Activated CD4-positive, alpha-beta T cell treated with anti-CD3 and anti-CD28 coated beads, Interleukin-2, amount 50 U/mL, for 48 hours (primary cell): ENCODE measurements at regions not wholly inside any gene's neighbourhood (a gene's known extent, or its start where the extent isn't known, plus 50 kb on each side); places are given as distances from the start of the nearest gene placed in this dataset.
"Not testable (repeated sequence)": the region's sequence is repeated elsewhere in the genome, so short reads cannot be mapped to it uniquely, and the experiment has no call there.

ENCODE experiments used
- DNase-seq, 2 experiments: peaks; one replicate each; pipeline ENCODE4 v3.0.0-alpha.2; 2020

DNA sequence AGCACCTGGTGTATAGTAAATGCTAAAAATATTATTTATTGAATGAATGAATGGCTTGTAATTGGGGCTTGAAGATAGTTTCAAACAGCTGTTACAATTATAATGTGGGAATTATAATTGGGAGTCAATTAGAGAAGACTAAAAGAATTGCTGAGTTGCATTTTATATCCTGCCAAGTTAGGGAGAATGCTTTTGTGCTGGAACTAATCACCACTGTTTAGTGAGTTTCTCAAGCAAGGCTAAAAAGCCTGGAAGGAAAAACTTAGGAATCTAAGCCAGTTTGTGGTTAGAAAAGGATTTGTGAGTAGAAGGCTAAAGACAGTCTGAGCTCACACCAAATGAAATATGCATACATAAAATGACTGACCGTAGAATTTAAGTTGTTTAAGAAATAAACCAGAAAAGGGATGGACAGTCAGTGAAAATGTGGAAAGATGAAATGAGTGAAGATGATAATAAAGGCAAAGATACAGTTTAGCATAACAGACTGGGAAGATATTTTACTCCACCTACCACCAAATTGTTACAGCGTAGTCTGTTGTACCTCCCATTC is 647.7 kb upstream of the FSHR start:
- no peak for DNase-seq

DNA sequence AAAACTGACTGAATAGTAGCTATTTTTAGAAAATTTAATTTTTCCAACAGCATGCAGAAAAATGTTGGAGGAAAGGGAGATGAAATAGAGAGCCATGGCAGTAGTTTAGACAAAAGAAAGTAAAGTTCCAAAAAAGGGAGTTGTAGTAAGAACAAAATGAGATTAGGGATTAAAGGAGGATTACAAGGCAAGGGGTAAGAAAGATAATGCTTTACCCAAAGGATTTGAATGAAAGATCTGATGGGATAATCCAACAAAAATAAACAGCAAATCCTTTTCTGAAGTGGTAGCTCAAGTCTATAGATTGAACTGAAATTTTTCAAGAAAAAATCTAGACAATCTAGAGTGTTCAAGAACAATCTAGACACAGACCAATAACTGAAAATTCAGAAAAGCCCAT is 644.3 kb upstream of the FSHR start:
- no peak for DNase-seq

DNA sequence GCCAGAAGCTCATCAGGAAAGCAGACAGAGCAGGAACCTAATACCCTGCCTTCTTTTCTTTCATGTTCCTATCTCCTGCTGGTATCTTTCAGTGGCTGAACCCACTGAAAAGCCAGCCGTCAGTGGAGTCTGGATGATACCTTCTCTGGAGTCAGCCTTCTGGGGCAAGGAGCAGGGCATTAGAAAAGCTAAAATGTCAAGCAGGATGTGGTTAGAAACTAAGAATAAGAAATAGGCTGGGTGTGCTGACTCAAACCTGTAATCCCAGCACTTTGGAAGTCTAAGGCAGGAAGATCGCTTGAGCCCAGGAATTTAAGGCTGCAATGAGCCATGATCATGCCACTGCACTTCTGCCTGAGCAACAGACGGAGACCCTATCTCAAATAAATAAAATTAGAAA is 642.0 kb upstream of the FSHR start:
- no peak for DNase-seq

DNA sequence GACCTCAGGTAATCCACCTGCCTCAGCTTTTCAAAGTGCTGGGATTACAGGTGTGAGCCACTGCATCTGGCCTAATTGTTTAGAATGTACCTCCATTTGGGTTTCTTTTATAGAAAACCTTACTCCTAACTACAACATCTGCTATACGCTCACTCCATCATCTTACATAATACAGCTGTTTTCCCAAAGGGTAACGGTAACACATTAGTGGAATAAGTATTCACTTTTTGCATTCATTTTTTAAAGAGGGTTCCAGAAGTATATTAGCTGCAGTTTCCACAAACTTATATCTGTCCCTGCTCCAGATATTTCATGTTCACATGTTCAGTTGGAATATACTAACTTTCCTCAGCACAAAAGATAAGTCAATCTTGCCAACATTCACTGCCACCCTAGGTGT is 640.1 kb upstream of the FSHR start:
- DNase-seq: no peak

DNA sequence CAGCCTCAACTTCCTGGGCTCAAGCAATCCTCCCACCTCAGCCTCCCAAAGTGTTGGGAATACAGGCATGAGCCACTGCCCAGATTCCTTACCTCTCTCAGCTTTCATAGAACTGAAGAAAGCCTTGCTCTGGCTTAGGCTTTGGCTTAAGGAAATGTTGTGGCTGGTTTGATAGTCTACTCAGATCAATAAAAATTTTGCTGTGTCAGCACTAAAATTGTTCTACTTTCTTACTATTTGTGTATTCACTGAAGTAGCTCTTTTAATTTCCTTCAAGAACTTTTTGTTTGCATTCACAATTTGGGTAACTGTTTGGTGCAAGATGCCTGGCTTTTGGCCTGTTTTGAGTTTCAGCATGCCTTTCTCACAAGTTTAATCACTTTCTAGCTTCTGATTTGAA is 634.0 kb upstream of the FSHR start:
- no peak for DNase-seq

DNA sequence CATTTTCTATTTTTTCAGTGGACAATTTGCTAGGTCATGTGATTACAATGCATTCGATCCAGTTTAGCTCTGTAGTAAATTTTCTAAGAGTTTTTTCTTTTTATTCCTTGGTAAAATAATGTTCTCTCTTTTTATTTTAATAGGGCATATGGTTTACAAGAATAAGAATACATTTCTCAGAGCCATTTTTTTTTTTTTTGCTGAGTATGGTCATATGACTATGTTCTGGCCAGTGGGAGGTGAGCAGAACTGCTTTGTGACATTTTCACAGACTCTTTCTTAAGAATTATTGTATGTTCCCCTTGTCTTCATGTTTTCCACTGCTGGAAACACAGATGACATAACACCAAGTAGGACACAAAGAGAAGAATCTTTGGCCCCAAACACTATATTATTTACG is 626.6 kb upstream of the FSHR start:
- no peak for DNase-seq

DNA sequence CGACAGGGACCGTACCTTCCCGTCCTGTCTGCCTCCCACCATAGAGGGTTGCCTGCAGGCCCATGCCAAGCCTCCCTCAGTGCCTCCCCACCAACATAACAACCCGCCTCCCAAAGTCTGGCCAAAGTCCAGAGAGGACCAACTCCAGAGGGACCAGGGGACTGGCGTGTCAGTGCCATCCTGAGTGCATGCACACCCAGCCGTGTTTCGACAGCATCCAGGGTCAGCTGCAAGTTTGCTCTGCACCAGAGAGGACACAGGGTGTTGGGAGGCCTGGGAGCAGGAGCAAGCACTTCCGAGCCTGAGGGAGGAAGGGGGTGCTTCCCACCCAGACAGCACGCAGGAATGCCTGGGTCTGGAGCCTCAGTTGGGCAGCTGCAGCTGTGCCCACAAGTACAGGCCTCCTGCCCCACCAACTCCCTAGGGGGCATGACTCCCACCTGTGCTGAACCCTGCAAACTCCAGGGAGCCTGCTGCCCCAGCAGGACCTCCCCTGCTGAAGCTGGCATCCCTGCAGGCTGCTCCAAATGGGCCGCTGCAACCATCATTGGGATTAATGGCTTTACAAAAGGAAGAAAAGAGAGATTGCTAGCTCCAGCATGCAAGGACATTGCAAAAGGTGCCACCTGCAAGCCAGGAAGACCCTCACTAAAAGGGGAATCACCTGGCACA is 618.1 kb upstream of the FSHR start:
- no peak for DNase-seq

DNA sequence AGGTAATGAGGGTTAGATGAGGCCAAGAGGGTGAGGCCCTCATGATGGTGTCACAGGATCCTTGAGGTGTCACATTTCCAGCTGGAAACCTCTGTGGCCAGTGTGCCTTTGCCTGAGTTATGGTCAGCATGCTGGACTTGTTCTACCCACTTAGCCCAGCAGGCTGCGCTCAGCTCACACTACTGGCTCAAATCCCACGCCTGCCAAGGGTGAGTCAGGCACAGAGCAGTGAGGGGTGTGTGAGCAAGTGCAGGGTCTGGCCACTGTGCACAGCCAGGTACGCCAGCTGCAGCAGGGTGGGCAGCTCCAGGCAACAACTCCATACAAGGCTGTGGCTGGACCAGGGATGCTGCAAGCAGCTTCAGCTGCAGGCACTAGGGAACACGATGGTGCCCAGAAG is 616.6 kb upstream of the FSHR start:
- DNase-seq: no peak

DNA sequence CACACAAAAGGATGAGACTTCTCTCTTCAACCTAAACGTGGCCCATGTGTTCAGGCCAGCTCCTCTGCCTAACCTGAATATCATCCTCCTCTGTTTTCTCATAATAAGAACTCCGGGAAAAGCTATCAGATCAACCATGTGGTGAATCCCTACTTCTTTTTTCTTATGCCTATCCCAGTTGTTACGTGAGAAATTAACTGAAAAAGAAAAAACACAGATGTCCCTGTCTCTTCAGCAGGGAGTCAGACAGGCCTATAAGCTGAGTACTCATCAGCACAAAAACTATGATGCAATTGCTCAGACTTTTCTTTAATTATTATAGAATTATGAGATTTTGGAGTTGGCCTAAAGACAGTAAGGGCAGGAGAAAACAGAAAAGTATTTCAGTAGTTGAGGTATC is 613.0 kb upstream of the FSHR start:
- no peak for DNase-seq

DNA sequence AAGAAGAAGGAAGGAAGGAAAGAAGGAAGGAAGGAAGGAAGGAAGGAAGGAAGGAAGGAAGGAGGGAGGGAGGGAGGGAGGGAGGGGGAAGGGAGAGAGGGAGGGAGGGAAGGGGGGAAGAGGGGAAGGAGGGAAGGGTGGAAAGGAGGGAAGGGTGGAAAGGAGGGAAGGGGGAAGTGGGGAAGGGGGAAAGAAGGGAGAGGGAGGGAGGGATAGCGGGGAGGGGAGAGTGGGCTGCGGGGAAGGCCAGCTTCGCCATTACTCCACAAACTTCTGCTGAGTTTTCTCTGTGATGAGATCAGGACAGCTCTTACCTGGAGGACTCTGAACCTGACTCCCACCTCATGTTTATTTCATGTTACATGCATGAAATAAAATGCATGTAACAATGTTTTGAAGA is 601.5 kb upstream of the FSHR start:
- DNase-seq: no peak

DNA sequence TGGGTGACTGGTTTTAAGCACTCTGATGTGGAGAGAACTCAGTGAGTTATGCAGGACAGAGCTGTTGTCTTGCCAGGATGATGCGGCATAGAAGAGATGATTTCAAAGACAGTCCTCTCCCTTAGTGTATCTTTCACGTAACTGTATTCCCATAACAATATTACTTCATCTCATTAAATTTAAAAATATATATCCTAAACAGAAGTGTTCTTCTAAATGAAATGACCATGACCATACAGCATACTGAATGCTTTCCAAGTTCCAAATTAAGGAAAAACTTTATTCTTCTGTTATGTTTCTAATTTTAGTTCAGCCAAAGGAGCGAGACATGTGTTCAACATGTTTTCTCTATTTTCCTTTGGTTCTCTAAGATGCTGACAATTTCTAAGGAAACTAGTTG is 600.1 kb upstream of the FSHR start:
- no peak for DNase-seq

DNA sequence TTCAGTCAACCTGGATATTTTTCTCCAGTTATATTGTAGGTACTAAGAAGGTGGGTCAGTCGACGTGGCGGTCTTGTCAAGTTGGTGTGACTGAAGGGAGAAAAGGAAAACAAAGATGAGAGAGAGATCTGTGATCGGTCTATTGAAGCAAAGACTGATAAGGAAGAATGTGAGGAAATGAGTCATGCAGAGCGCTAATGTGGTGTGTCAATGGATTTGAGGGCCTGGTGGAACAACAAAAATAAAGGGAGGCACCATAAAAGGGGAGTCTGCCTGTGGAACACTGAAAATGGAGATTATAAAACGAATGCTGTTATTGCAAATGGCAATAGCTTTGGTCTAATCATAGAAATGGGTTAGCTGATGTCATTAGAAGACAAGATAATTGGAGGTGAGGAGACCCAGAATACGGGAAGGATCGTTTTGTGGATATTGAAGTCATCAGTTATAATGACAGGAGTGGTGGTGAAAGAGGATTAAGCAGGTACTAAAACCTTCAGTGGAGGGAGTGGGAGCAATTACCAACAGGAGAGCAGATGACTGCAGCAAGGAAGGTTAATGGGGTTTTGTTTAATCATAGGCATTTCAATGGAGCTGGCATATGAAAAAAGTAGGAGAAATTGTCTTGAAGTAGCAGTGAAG is 599.1 kb upstream of the FSHR start:
- no peak for DNase-seq

DNA sequence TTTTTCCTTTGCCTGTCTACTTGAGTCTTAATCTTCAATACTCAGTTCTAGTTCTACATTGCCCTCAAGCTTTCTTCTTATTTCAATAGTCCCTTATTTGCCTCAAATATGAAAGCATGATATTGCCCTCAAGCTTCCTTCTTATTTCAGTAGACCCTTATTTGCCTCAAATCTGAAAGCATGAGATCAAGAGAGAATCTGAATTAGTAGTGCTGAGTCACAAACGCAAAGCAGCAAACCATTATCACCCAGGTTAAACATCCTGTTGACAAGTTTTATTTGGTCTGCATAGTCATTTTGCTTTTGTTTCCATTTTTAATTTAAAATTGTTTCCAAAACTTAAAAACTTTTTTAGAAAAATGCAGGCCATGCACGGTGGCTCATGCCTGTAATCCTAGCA is 583.3 kb upstream of the FSHR start:
- DNase-seq: no peak

DNA sequence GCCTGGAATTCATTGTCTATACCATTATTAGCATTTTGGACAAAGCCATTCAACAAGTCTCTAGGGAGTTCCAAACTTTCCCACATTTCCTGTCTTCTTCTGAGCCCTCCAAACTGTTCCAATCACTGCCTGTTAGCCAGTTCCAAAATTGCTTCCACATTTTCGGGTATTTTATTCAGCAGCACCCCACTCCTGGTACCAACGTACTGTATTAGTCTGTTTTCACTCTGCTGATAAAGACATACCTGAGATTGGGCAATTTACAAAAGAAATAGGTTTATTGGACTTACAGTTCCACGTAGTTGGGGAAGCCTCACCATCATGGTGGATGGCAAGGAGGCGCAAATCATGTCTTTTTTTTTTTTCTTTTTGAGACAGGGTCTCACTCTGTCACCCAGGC is 578.6 kb upstream of the FSHR start:
- DNase-seq: not testable (repeated sequence)

DNA sequence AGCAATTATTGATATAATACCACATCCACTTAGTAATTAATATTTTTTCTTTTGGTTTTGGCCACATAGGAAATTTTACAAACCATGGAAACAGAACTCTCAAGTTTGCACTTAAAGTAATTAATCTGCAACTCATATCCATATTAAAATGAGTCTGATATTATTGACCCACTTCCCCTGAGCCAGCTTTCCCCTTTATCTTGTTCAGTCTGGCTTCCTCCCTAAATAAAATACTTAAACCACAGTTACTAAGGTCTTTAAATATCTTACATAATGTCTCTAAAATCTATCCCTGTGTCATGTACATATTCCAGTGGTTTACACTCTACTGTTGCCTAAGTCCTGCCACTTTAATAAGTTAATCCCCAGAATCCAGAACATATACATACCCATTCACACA is 564.9 kb upstream of the FSHR start:
- DNase-seq: no peak

DNA sequence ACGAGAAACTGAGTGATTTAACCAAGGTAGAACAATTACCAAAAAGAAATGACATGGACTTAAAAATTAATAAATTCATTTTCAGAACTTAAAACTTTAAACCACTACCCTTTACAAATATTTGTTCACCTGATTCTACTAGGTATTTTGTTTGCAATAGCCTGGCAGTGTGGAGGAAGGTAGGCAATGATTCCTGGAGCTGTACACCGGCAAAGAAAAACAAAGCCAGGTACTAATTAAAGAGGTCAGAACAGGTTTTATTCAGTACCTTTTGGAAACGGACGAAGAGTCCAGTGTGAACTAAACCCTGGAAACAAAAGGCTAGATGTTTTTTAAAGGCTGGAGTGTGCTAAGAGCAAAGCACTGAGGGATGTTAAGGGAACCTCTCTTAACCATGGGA is 561.3 kb upstream of the FSHR start:
- DNase-seq: no peak

DNA sequence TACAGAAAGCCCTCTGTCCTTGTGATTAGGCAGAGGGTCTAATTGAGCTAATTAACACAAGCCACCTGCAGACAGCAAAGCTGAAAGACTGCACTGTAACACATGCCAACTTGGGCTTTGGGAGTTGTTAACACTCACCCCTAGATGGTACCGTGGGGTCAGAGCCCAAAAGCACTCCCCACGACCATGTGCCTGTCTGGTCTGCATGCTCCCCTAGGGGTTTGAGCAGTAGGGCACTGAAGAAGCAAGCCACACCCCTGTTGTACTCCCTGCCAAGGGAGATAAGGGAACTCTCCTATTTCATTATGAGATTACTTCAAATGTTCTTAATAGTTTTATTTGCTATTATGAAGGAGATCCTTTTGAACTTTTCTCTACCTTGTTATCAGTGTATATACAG is 560.1 kb upstream of the FSHR start:
- no peak for DNase-seq

DNA sequence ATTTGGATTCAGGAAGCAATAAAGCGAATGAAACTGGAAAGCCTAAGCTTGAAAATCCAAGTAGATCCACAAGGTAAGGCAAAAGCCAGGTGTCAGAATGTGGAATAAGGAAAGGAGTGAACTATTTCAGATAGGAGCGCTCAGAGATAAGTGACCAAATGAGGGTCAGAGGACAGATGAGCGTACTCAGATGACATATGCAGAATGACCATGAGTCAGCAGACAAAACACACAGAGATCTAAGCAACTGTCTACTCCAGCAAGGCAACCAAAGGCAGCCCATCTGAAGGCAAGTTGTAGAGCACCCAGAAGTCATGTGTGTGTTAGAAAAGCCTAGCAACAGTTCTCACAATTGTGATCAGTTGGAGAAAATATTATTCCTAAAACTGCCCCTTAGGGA is 548.4 kb upstream of the FSHR start:
- no peak for DNase-seq

DNA sequence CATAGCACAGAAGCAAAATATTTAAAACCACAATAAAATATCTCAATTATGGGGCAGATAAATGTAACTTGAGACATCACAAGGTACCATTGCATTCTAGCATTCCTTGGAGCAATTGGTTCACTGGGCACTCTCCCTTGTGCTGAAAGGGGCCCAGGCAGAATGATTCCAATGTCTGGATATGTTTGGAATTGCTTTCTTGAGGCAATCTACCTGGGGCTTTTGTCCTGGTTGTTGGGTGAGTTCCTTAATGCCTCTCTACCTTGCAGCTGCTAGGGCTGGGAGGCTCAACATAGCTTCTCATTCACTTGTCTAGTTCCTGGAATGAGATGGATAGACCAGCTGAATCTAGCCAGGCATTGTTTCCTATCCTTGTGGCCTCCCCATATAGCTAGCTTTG is 539.6 kb upstream of the FSHR start:
- no peak for DNase-seq

DNA sequence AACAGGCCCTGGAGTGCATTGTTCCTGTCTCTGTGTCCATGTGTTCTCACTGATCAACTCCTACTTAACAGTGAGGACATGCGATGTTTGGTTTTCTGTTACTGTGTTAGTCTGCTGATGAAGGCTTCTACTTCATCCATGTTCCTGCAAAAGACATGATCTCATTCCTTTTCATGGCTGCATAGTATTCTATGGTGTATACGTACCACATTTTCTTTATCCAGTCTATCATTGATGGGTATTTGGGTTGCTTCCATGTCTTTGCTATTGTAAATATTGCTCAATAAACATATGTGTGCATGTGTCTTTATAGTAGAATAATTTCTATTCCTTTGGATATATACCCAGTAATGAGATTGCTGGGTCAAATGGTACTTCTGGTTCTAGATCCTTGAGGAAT is 537.7 kb upstream of the FSHR start:
- not testable (repeated sequence) for DNase-seq

DNA sequence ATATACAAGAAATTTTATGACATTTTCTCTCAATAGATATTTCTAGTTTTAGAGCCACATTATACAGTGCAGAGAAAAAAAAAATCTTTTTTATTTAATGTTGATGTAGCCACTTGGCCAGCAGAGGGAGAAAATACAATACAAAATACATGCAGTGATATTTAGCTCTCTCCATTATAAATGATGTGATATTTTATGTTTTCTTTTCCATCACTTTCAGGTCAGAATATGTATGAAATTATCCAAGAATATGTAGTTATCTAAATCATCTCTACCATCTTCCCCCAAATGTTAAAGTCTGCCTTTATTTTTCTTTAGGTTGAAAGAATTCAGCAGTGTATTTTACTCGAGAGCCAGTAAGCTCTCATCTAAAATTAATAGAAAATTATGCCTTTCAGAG is 533.6 kb upstream of the FSHR start:
- no peak for DNase-seq

DNA sequence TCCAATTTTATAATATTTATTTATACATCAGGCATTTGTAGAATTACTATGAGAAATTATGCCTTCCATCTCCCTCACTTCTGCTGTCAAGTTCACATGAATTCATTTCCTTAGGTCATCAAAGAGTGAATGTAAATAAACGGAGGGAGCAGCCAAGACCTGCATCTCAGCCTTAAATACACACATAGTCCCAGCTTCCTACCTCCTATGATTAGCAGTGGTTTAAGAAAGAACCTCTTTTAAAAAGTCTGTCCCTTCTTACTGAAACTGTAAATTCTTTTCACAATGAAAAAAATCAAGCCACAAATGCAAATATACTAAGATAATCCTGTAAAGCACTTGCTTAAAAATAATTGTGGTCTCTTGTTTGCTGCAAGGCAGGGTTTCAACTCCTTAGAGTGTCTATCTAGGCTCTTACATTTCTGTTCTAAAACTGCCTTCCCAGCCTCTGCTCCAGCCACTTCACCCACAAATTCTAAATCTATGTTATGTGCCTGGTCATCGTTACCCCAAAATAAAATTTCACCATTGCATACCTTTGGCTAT is 532.7 kb upstream of the FSHR start:
- DNase-seq: no peak

DNA sequence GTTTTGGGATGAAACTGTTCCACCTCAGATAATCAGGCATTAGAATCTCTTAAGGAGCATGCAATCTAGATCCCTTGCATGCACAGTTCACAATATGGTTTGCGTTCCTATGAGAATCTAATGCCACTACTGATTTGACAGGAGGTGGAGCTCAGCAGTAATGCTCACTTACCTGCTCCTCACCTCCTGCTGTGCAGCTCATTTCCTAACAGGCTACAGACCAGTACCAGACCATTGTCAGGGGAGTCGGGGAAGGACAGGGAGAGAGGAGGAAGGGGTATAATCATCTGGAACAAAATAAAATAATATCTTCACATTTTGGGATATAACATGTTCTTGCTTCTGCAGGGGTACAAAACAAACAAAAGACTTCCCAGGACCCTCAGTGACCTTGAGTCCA is 532.0 kb upstream of the FSHR start:
- no peak for DNase-seq

DNA sequence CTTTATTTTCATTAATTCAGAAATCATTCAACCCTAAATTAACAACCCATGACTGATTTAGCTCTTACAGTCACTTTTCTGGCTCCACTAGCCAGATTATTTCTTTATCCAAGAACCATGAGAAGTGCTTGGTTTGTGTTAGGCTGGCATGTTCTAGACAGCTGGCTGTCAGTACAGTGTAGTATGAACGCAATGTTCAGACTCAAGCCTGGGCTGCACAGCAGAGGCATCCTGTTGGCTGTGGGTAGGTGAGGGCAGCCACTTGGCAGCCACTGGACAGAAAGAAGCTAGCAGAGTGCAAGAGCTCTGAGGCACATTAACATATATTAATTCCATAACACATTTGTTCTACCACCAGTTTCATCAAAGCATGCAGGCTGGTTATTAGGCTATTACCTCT is 522.9 kb upstream of the FSHR start:
- no peak for DNase-seq

DNA sequence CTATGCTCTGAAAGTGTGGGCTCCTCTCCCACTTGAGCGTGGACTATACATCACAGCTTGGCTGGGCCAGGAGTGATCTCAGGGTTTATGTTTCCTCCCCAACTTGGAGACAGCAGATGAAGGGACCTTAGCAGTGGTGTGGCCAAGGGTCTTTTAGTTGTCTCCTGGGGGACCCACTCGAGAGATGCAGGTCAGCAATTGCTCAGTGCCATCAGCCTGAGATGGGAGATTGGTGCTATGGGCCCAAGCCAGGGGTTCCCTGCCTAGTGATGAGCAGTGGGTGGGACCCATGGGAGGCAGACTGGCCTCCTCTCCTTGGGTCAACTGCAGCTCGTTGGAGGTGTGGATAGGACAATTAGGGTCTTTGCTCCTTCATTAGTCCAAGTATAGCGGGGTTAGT is 510.5 kb upstream of the FSHR start:
- DNase-seq: no peak
